Testis (tissue), 2 donors: ENCODE measurements at regions not wholly inside any gene's neighbourhood (a gene's known extent, or its start where the extent isn't known, plus 50 kb on each side); places are given as distances from the start of the nearest gene placed in this dataset.

Source experiments
- POLR2A ChIP-seq: fragments of 450-650 bp; IDR thresholded peaks from one replicate; pipeline ENCODE4 v1.6.1; 2017; ENCODE audit warnings: antibody characterized with exemption, mild to moderate bottlenecking, moderate library complexity
- TF ChIP-seq, protein P1 (sequence below), 3 experiments: fragments of 450-650 bp in 2 of 3; fragments of 200-600 bp in 1 of 3; sonication (generic) in 1 of 3; IDR thresholded peaks; one replicate each; pipeline ENCODE4 v1.5.1; 2016 to 2019; ENCODE audit warnings: antibody characterized with exemption in 3 of 3, mild to moderate bottlenecking in 2 of 3, moderate library complexity in 1 of 3

DNA sequence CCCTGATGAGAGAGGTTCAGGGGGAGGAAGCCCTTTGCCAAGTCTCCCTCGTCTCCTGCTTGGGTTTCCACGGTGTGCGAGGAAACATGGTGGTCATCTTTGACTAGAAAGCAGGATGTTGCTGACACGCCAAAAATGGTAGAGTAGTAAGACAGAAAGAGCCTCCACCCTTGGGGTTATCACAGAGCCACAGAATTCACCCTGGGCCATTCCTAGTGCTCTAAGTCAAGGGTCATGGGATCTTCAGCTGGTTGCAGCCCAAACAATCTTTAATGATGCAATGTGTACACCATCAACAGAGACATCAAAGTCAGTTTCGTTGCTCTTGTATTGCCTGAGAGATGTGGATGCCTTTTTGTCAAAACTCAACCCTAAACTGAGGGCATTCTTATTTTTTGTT lies 201.9 kb downstream of the LY86 start:
- TF ChIP-seq POLR2A, result no peak
- TF ChIP-seq, protein P1, sequence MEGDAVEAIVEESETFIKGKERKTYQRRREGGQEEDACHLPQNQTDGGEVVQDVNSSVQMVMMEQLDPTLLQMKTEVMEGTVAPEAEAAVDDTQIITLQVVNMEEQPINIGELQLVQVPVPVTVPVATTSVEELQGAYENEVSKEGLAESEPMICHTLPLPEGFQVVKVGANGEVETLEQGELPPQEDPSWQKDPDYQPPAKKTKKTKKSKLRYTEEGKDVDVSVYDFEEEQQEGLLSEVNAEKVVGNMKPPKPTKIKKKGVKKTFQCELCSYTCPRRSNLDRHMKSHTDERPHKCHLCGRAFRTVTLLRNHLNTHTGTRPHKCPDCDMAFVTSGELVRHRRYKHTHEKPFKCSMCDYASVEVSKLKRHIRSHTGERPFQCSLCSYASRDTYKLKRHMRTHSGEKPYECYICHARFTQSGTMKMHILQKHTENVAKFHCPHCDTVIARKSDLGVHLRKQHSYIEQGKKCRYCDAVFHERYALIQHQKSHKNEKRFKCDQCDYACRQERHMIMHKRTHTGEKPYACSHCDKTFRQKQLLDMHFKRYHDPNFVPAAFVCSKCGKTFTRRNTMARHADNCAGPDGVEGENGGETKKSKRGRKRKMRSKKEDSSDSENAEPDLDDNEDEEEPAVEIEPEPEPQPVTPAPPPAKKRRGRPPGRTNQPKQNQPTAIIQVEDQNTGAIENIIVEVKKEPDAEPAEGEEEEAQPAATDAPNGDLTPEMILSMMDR (IDR thresholded peaks at IDR 0.05), result no peak
